GM10266 (cell line): ENCODE measurements at regions not wholly inside any gene's neighbourhood (a gene's known extent, or its start where the extent isn't known, plus 50 kb on each side); places are given as distances from the start of the nearest gene placed in this dataset.

Source experiments
- DNase-seq: peaks from one replicate; pipeline ENCODE4 v3.0.0; 2012; ENCODE audit errors: extremely low spot score
- CTCF ChIP-seq: IDR thresholded peaks from 2 replicates; pipeline ENCODE4 v1.5.1; 2012; ENCODE audit warnings: mild to moderate bottlenecking, low read depth; ENCODE audit not compliant: control insufficient read depth, insufficient read depth; ENCODE audit errors: missing control alignments

GRCh38 chr22:47589271-47590250 lies 827.1 kb downstream of the TBC1D22A start:
- no peak for DNase-seq
- no peak for TF ChIP-seq CTCF

- no peak for DNase-seq
- no peak for TF ChIP-seq CTCF
Observed at GRCh38 chr22:47588578-47588960, 826.1 kb downstream of the TBC1D22A start.

DNA sequence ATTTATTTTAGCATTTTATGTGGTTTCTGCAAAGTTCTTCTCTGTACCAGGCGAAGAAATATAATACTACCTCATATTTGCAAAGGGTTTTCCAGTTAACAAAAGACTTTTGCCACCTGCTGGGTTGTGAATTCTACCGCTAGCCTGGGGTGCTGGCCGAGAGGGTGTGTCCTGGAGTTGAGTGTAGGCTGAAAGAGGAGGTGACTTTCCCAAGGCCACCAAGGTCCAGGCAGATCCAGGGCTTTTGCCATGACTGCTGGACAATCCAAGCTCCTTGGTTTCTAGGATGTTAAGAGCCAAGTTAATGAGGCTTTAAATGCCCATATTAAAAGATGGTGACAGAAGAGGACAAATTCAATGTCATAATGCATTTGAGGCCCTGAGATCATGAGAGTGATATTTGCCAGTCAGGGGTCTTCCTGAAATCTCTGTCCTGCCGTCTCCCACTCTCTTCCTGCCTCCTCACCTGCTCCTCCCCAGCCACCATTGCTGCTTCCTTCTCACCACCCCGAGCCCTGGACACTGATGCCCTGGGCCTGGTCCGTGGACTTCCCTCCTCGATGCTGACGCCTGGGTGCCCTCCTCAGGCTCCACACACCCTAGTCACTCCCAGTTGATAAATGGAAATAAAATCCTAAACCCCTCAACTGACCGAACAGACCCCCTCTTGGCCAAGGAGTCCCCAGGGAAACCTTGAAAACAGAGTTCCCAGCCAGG lies 825.6 kb downstream of the TBC1D22A start:
- no peak for TF ChIP-seq CTCF
- no peak for DNase-seq

GRCh38 chr22:47587361-47587760 lies 824.9 kb downstream of the TBC1D22A start:
- TF ChIP-seq CTCF: no peak
- DNase-seq: no peak

GRCh38 chr22:47586946-47587345 lies 824.5 kb downstream of the TBC1D22A start:
- TF ChIP-seq CTCF: no peak

DNA sequence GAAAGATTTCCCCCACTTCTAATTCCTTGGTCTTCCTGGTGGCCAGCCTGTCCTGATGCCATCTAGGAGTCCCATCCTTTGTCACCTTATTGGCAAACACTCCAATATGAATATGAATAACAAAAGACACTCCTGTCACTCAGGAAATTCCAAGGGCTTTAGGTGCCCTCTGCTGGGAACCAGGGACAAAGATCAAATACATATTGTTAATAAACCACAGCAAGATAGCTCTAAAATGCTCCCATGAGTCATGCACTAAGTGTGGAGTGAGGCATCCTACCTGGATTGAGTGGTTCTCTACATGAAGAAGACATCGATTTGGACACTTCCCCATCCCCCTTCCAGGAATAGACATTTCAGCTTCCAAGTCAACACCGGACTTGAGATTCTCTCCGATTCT lies 823.6 kb downstream of the TBC1D22A start:
- TF ChIP-seq CTCF: no peak
- DNase-seq: no peak

More at GRCh38 chr22:47586946-47587345, 824.5 kb downstream of the TBC1D22A start:
- DNase-seq: no peak

- TF ChIP-seq CTCF: no peak
Observed at GRCh38 chr22:47583959-47584562, 821.6 kb downstream of the TBC1D22A start.

More at GRCh38 chr22:47583959-47584562, 821.6 kb downstream of the TBC1D22A start:
- DNase-seq: no peak
